ENCODE measurements at regions not wholly inside any gene's neighbourhood (a gene's known extent, or its start where the extent isn't known, plus 50 kb on each side); places are given as distances from the start of the nearest gene placed in this dataset.
A peak's percentile ranks its signal among the peaks of the same experiment; 100 is the strongest.
"Not testable (repeated sequence)": the region's sequence is repeated elsewhere in the genome, so short reads cannot be mapped to it uniquely, and the experiment has no call there.

GRCh38 chr1:87410776-87411480 lies 82.2 kb downstream of the LMO4 start:
- no peaks in the 10 kb centered on the region for H4K20me1 ChIP-seq (ENCODE audit: insufficient read depth, low read length)
- H3K9me3 ChIP-seq (ENCODE audit: low read length): no peaks in the 10 kb centered on the region
- H3K4me1 ChIP-seq (ENCODE audit: insufficient read depth, low read length, poor library complexity, severe bottlenecking): no peaks in the 10 kb centered on the region
- TF ChIP-seq CTCF (conservative IDR thresholded peaks at IDR 0.05; ENCODE audit: low read length) (no peak), EZH2phosphoT487 (IDR thresholded peaks at IDR 0.05; ENCODE audit: borderline replicate concordance, low read depth, low read length) (no peak)
- no peak for DNase-seq (ENCODE audit: low spot score)
- no peak overlapping the region for H2AFZ ChIP-seq (ENCODE audit: low read length)
- no TSS peak for BruUV-seq (replicated peaks)
- H3K9me2 ChIP-seq (ENCODE audit: insufficient read depth, low read length): no peaks in the 10 kb centered on the region
- ChIA-PET CTCF (ENCODE audit: unreplicated experiment) (no interaction called here), POLR2A (interaction anchor here (0.7 kb wide), 1 partner anchor 37 kb away, joined by 3 read pairs; no protein-coding TSS in a partner anchor)
- H3K4me2 ChIP-seq (ENCODE audit: low read length): peak overlapping the region; percentile 55; the same call in 1 of the 2 replicates
- H3K79me2 ChIP-seq (ENCODE audit: insufficient read depth, low read depth, low read length): no peaks in the 10 kb centered on the region
- intact Hi-C loops (cut with micrococcal nuclease; ENCODE audit: unreplicated experiment): no loop called here
- H3K36me3 ChIP-seq (ENCODE audit: insufficient read depth, low read length): no peaks in the 10 kb centered on the region
- no peak overlapping the region for H3K27ac ChIP-seq (ENCODE audit: low read depth, low read length, poor library complexity, severe bottlenecking)
- H3K4me3 ChIP-seq (ENCODE audit: low read depth, low read length, poor library complexity, severe bottlenecking): no peak overlapping the region

DNA sequence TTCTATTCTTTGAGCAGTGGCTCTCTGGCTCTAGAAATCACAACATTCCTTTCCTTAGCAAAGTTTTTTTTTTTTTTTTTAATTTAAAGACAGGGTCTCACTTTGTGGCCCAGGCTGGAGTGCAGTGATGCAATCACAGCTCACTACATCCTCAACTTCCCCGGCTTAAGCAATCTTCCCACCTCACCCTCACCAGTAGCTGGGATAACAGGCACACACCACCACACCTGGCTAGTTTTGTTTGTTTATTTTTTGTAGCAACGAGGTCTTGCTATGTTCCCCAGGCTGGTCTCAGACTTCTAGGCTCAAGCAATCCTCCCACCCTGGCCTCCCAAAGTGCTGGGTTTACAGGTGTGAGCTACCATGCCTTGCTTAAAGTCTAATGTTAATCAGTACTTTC lies 85.2 kb downstream of the LMO4 start:
- H2AFZ ChIP-seq (ENCODE audit: low read length); H3K79me2 ChIP-seq (ENCODE audit: insufficient read depth, low read depth, low read length); H3K36me3 ChIP-seq (ENCODE audit: insufficient read depth, low read length); H3K9me2 ChIP-seq (ENCODE audit: insufficient read depth, low read length); H3K4me2 ChIP-seq (ENCODE audit: low read length); H3K4me1 ChIP-seq (ENCODE audit: insufficient read depth, low read length, poor library complexity, severe bottlenecking); intact Hi-C loops (cut with micrococcal nuclease; ENCODE audit: unreplicated experiment); BruUV-seq (replicated peaks); DNase-seq (ENCODE audit: low spot score); H3K27ac ChIP-seq (ENCODE audit: low read depth, low read length, poor library complexity, severe bottlenecking); H4K20me1 ChIP-seq (ENCODE audit: insufficient read depth, low read length); H3K9me3 ChIP-seq (ENCODE audit: low read length); H3K4me3 ChIP-seq (ENCODE audit: low read depth, low read length, poor library complexity, severe bottlenecking): not testable (repeated sequence)
- POLR2A ChIA-PET: interaction anchor here (0.8 to 1.6 kb wide), 3 partner anchors 10 to 20 kb away, joined by 3 to 9 read pairs (median 4); no protein-coding TSS in a partner anchor
- CTCF ChIA-PET (ENCODE audit: unreplicated experiment): interaction anchor here (1.0 kb wide), 1 partner anchor 10 kb away, joined by 3 read pairs; no protein-coding TSS in a partner anchor

- H4K20me1 ChIP-seq (ENCODE audit: insufficient read depth, low read length): no peaks in the 10 kb centered on the region
- H3K4me2 ChIP-seq (ENCODE audit: low read length): no peak overlapping the region
- H3K4me1 ChIP-seq (ENCODE audit: insufficient read depth, low read length, poor library complexity, severe bottlenecking): no peaks in the 10 kb centered on the region
- BruUV-seq (replicated peaks): no TSS peak
- no peak overlapping the region for H3K4me3 ChIP-seq (ENCODE audit: low read depth, low read length, poor library complexity, severe bottlenecking)
- H2AFZ ChIP-seq (ENCODE audit: low read length): no peak overlapping the region
- CTCF ChIA-PET (ENCODE audit: unreplicated experiment): no interaction called here
- no peaks in the 10 kb centered on the region for H3K9me2 ChIP-seq (ENCODE audit: insufficient read depth, low read length)
- intact Hi-C loops (cut with micrococcal nuclease; ENCODE audit: unreplicated experiment): no loop called here
- H3K9me3 ChIP-seq (ENCODE audit: low read length): no peaks in the 10 kb centered on the region
- POLR2A ChIA-PET: interaction anchor here (1.2 kb wide), 1 partner anchor 16 kb away, joined by 3 read pairs; no protein-coding TSS in a partner anchor
- H3K36me3 ChIP-seq (ENCODE audit: insufficient read depth, low read length): no peaks in the 10 kb centered on the region
- H3K79me2 ChIP-seq (ENCODE audit: insufficient read depth, low read depth, low read length): no peaks in the 10 kb centered on the region
- DNase-seq (ENCODE audit: low spot score): no peak
- no peak overlapping the region for H3K27ac ChIP-seq (ENCODE audit: low read depth, low read length, poor library complexity, severe bottlenecking)
- TF ChIP-seq CTCF (conservative IDR thresholded peaks at IDR 0.05; ENCODE audit: low read length): no peak
- TF ChIP-seq EZH2phosphoT487 (IDR thresholded peaks at IDR 0.05; ENCODE audit: borderline replicate concordance, low read depth, low read length): no peak
Measured at GRCh38 chr1:87418048-87418447, 89.4 kb downstream of the LMO4 start.

Measured in OCI-LY7 (cell line).